GM12892 (cell line): ENCODE measurements at regions not wholly inside any gene's neighbourhood (a gene's known extent, or its start where the extent isn't known, plus 50 kb on each side); places are given as distances from the start of the nearest gene placed in this dataset.

ENCODE experiments used
- POLR2A ChIP-seq: IDR thresholded peaks from 2 replicates; pipeline ENCODE4 v1.6.1; 2011; ENCODE audit warnings: low read depth, low read length, control low read depth
- POLR2AphosphoS5 ChIP-seq: IDR thresholded peaks from 2 replicates; pipeline ENCODE4 v1.6.1; 2011; ENCODE audit warnings: low read depth, low read length, control low read depth

DNA sequence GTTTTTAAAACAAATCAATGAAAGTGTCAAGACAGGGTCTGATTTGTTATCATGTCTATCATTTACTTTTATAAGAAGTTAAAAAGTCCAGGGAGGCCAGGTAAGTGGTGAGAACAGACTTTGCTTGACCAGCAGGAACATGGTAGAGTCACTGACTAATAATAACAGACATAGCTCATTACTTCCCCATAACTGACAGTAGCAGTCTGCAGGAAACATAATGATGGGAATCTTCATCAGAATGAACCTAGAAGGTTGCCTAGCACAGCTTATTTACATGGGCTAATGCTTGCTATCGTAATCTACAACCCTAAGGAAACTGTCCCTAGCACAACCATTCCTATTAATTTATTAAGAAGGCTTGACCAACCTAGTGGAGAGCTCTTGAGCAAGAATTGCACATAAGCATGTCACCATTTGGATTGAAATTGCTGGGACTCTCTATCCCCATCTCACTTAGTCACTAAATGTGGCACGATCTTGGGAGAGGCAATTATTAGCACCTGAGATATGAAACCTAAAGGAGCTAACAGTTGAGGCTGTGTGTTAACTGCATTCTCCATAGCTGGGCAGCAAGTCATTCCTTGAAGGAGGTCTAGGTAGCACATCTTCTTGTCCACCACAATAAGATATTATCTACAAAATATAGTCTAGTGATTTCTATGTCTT lies 139.6 kb upstream of the ZBTB20 start:
- TF ChIP-seq POLR2AphosphoS5 (no peak), POLR2A (no peak)
